ENCODE measurements at regions not wholly inside any gene's neighbourhood (a gene's known extent, or its start where the extent isn't known, plus 50 kb on each side); places are given as distances from the start of the nearest gene placed in this dataset.

DNA sequence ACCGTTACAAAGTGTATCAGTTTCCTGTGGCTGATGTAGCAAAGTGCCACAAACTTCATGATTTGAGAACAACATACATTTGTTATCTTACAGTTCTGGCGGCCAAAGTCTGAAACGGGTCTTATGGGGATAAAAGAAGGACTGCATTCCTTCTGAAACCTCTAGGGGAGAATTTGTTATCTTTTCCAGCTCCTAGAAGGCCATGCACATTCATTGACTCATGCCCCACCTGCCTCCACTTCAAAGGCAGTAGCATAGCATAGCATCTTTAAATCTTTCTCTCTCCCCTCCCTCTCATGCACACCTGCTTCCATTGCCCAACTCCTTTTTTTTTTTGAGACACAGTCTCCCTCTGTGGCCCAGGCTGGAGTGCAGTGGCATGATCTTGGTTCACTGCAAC, 190.7 kb upstream of the DYNLRB2 start:
- TF ChIP-seq, protein P1, sequence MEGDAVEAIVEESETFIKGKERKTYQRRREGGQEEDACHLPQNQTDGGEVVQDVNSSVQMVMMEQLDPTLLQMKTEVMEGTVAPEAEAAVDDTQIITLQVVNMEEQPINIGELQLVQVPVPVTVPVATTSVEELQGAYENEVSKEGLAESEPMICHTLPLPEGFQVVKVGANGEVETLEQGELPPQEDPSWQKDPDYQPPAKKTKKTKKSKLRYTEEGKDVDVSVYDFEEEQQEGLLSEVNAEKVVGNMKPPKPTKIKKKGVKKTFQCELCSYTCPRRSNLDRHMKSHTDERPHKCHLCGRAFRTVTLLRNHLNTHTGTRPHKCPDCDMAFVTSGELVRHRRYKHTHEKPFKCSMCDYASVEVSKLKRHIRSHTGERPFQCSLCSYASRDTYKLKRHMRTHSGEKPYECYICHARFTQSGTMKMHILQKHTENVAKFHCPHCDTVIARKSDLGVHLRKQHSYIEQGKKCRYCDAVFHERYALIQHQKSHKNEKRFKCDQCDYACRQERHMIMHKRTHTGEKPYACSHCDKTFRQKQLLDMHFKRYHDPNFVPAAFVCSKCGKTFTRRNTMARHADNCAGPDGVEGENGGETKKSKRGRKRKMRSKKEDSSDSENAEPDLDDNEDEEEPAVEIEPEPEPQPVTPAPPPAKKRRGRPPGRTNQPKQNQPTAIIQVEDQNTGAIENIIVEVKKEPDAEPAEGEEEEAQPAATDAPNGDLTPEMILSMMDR (IDR thresholded peaks at IDR 0.05) = no peak
- Mint-ChIP-seq H3K9me3 (ENCODE audit: unreplicated experiment) (peaks cover 11% of the 10 kb centered on the region), H3K4me1 (ENCODE audit: unreplicated experiment) (peaks cover 21% of the 10 kb centered on the region), H3K27me3 (ENCODE audit: unreplicated experiment) (no peaks in the 10 kb centered on the region), H3K36me3 (ENCODE audit: unreplicated experiment) (no peaks in the 10 kb centered on the region), H3K4me3 (ENCODE audit: unreplicated experiment) (no peak overlapping the region), H3K27ac (ENCODE audit: unreplicated experiment) (no peak overlapping the region)
- DNase-seq (ENCODE audit: extremely low spot score, unreplicated experiment) = peak; percentile 2

DNA sequence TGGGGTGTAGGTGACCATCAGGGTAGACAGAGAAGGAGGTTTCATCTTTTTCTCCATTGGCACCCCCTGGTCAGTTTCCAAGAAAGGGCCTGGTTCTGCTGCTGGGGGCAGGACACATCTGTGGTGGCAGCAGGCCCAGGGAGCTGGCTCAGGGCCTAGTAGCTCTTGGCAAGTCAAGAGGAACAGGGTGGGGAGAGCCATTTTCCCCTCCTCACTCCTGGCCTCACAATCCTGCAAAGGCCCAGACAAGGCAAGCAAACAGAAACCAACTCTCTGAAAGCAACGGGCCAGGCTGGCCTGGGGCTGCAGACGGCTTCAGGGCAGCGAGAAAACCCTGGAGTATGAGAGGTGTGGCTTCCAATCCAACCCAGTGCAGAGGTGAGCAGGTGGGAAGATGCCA, 192.9 kb upstream of the DYNLRB2 start:
- H3K9me3 Mint-ChIP-seq (ENCODE audit: unreplicated experiment) = peaks cover 11% of the 10 kb centered on the region
- H3K27ac Mint-ChIP-seq (ENCODE audit: unreplicated experiment) = no peak overlapping the region
- no peaks in the 10 kb centered on the region for H3K36me3 Mint-ChIP-seq (ENCODE audit: unreplicated experiment)
- DNase-seq (ENCODE audit: extremely low spot score, unreplicated experiment) = peak; percentile 80
- H3K4me1 Mint-ChIP-seq (ENCODE audit: unreplicated experiment) = peaks cover 21% of the 10 kb centered on the region
- peaks cover 8% of the 10 kb centered on the region for H3K27me3 Mint-ChIP-seq (ENCODE audit: unreplicated experiment)
- TF ChIP-seq, protein P1 (IDR thresholded peaks at IDR 0.05) = no peak
- no peak overlapping the region for H3K4me3 Mint-ChIP-seq (ENCODE audit: unreplicated experiment)

DNA sequence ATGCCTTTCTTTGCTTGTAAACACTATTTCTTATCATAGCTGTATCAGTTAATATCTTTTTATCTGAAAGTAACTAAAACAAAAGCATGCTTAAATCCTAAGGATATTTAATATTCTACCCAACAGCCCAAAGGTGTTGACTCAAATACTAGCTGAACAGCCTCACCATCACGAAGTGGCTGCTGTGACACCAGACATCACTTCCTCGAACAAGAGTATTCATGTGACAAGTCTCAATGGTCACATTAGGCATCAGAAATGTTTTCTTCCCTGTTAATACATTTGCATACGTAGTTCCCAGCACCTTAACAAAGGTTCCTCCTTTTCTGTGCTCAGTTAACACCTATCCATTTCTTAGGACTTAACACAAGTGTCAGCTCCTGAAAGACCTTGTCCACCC, 193.8 kb upstream of the DYNLRB2 start:
- TF ChIP-seq, protein P1 (IDR thresholded peaks at IDR 0.05) = no peak
- peaks cover 21% of the 10 kb centered on the region for H3K4me1 Mint-ChIP-seq (ENCODE audit: unreplicated experiment)
- H3K9me3 Mint-ChIP-seq (ENCODE audit: unreplicated experiment) = peaks cover 7% of the 10 kb centered on the region
- H3K4me3 Mint-ChIP-seq (ENCODE audit: unreplicated experiment) = no peak overlapping the region
- no peak overlapping the region for H3K27ac Mint-ChIP-seq (ENCODE audit: unreplicated experiment)
- no peaks in the 10 kb centered on the region for H3K36me3 Mint-ChIP-seq (ENCODE audit: unreplicated experiment)
- DNase-seq (ENCODE audit: extremely low spot score, unreplicated experiment) = no peak
- H3K27me3 Mint-ChIP-seq (ENCODE audit: unreplicated experiment) = peaks cover 8% of the 10 kb centered on the region

DNA sequence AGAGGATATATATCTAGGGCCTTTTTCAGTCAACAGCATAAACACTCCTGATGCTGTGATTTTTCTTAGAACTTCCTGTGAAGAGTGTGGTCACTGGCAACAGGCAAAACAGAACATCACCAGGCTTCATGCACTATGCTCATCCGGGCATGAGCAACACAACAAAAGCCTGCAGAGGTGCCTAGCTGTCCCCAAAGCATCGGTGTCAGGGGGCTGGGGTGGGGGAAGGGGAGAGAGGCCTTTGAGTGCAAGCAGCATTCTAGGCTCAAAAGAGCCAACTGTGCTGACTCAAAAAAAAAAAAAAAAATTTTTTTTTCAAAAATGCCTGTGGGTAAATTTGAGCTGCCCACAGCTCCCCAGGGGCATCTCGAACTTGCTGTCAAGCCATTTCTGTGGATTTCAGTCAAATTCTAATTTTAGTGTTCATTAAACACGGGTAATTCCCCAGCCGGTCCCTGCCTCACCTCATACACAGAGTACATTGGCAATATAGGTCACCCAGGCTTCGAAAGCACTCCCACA, 194.6 kb upstream of the DYNLRB2 start:
- DNase-seq (ENCODE audit: extremely low spot score, unreplicated experiment) = peak; percentile 72
- no peaks in the 10 kb centered on the region for H3K36me3 Mint-ChIP-seq (ENCODE audit: unreplicated experiment)
- TF ChIP-seq, protein P1 (IDR thresholded peaks at IDR 0.05) = no peak
- no peak overlapping the region for H3K4me3 Mint-ChIP-seq (ENCODE audit: unreplicated experiment)
- H3K4me1 Mint-ChIP-seq (ENCODE audit: unreplicated experiment) = peaks cover 25% of the 10 kb centered on the region
- H3K27ac Mint-ChIP-seq (ENCODE audit: unreplicated experiment) = peak overlapping the region; percentile 23
- H3K27me3 Mint-ChIP-seq (ENCODE audit: unreplicated experiment) = peaks cover 10% of the 10 kb centered on the region
- peaks cover 4% of the 10 kb centered on the region for H3K9me3 Mint-ChIP-seq (ENCODE audit: unreplicated experiment)

DNA sequence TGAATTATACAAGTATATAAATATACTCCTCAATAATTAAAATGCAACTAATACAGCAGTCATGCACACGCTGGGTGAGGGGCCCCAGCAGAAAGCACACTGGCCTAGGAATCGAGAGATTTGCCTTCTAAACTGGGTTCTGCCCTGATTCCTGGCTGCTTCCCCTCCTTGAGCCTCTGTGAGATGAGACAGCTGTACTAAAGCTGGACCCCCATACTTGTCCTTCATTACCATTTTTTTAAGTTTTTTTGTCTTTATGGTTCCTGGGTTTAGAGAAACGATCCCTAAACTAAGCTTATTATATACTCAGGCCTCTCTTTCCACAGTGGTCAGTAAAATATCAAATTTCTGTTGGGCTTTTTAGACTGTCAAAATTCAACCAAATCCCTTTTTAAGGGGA, 195.1 kb upstream of the DYNLRB2 start:
- H3K9me3 Mint-ChIP-seq (ENCODE audit: unreplicated experiment) = peaks cover 4% of the 10 kb centered on the region
- peaks cover 26% of the 10 kb centered on the region for H3K4me1 Mint-ChIP-seq (ENCODE audit: unreplicated experiment)
- H3K4me3 Mint-ChIP-seq (ENCODE audit: unreplicated experiment) = no peak overlapping the region
- TF ChIP-seq, protein P1 (IDR thresholded peaks at IDR 0.05) = no peak
- no peaks in the 10 kb centered on the region for H3K36me3 Mint-ChIP-seq (ENCODE audit: unreplicated experiment)
- peak; percentile 13 for DNase-seq (ENCODE audit: extremely low spot score, unreplicated experiment)
- H3K27me3 Mint-ChIP-seq (ENCODE audit: unreplicated experiment) = peaks cover 13% of the 10 kb centered on the region
- no peak overlapping the region for H3K27ac Mint-ChIP-seq (ENCODE audit: unreplicated experiment)

Data from osteocyte (in vitro differentiated cells).